ENCODE measurements at regions not wholly inside any gene's neighbourhood (a gene's known extent, or its start where the extent isn't known, plus 50 kb on each side); places are given as distances from the start of the nearest gene placed in this dataset.

DNA sequence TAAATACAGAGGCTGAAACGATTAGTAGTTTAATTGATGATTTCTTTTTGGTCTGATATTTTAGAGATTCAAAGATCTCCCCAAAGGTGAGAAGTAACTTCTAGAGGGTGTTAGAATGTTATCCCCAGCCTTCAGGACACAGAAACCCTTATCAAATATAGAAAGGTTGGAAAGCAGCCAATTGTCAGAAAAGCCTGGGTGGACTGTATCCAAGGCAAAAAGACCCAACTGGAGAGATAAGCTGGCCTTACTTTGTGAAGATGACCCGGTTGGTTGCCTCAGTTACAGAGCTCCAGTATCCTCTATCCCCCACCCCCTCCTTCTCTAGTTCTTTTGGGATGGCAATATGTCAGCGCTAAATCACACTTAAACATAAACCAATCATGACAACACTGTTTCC, 75.7 kb downstream of the GCNT4 start:
- Histone ChIP-seq H3K27ac (ENCODE audit: low read depth in 1 of 2, low read length in 2 of 2) (no peak overlapping the region), H2AFZ (ENCODE audit: insufficient read depth, low read depth, low read length, poor library complexity, severe bottlenecking) (no peak overlapping the region), H3K27me3 (ENCODE audit: control insufficient read depth in 2 of 2, insufficient read depth in 2 of 2, low read length in 2 of 2) (no peaks in the 10 kb centered on the region), H3K4me3 (replicated peaks in 1 of 3; ENCODE audit: low read depth in 2 of 3, low read length in 3 of 3) (no peak overlapping the region), H3K79me2 (ENCODE audit: insufficient read depth, low read length) (no peaks in the 10 kb centered on the region), H3K36me3 (replicated peaks in 1 of 2; ENCODE audit: control insufficient read depth in 1 of 2, insufficient read depth in 2 of 2, low read length in 2 of 2) (no peaks in the 10 kb centered on the region), H3K4me1 (ENCODE audit: control insufficient read depth in 1 of 2, insufficient read depth in 2 of 2, low read length in 2 of 2) (peaks cover 12 to 16% of the 10 kb centered on the region in 2 donors), H3K9ac (ENCODE audit: insufficient read depth, low read length, poor library complexity, severe bottlenecking) (no peak overlapping the region), H3K4me2 (replicated peaks; ENCODE audit: extremely low read depth, low read length, poor library complexity, severe bottlenecking) (no peak overlapping the region), H3K9me3 (replicated peaks in 1 of 2; ENCODE audit: control insufficient read depth in 1 of 2, insufficient read depth in 1 of 2, low read length in 2 of 2) (peaks cover 3 to 4% of the 10 kb centered on the region in 2 donors), H4K20me1 (ENCODE audit: insufficient read depth, low read length) (no peaks in the 10 kb centered on the region)
- TF ChIP-seq CTCF (IDR thresholded peaks at IDR 0.05) = no peak
- no peak overlapping the region for H3K4me3 Mint-ChIP-seq
- peaks cover 20% of the 10 kb centered on the region for H3K4me1 Mint-ChIP-seq
- H3K9me3 Mint-ChIP-seq = peaks cover 3 to 15% (median 9%) of the 10 kb centered on the region in 7 donors
- H3K27ac Mint-ChIP-seq = no peak overlapping the region
- WGBS (ENCODE audit: insufficient coverage) = no CpG with 5 or more reads among the region's 3 CpGs
- no peaks in the 10 kb centered on the region for H3K36me3 Mint-ChIP-seq
- intact Hi-C loops (cut with micrococcal nuclease) = no loop called here
- no peak for DNase-seq
- peaks cover 1 to 3% (median 2%) of the 10 kb centered on the region in 3 donors for H3K27me3 Mint-ChIP-seq (ENCODE audit: low read depth in 3 of 3)

DNA sequence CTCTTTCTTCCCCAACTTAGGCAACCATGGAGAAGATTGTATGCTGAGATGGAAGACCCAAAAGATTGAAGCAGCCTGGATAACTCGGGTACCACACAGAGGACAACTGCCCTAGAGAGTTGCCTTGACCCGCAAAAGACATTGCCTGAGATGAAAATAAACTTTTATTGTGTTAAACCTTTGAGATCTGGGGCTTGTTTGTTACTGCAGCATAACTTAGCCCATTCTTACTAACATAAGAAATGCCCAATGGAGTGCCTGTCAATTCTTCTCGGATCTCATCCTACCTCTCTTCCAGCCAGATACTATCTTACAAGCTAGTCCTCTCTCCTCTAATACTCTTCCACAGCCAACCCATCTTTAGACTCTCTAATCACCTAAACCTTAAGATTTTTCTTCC, 76.8 kb downstream of the GCNT4 start:
- peaks cover 3 to 16% (median 12%) of the 10 kb centered on the region in 7 donors for H3K9me3 Mint-ChIP-seq
- no peaks in the 10 kb centered on the region for H3K79me2 ChIP-seq (ENCODE audit: insufficient read depth, low read length)
- no peak overlapping the region for H3K4me3 Mint-ChIP-seq
- no peak overlapping the region for H3K4me2 ChIP-seq (replicated peaks; ENCODE audit: extremely low read depth, low read length, poor library complexity, severe bottlenecking)
- no peaks in the 10 kb centered on the region for H3K27me3 ChIP-seq (ENCODE audit: control insufficient read depth in 2 of 2, insufficient read depth in 2 of 2, low read length in 2 of 2)
- H3K27me3 Mint-ChIP-seq (ENCODE audit: low read depth in 3 of 3) = peaks cover 1 to 5% (median 2%) of the 10 kb centered on the region in 3 donors
- no peaks in the 10 kb centered on the region for H3K36me3 Mint-ChIP-seq
- no peak overlapping the region for H3K4me3 ChIP-seq (replicated peaks in 1 of 3; ENCODE audit: low read depth in 2 of 3, low read length in 3 of 3)
- no peak for TF ChIP-seq CTCF (IDR thresholded peaks at IDR 0.05)
- H3K9ac ChIP-seq (ENCODE audit: insufficient read depth, low read length, poor library complexity, severe bottlenecking) = no peak overlapping the region
- no peaks in the 10 kb centered on the region for H4K20me1 ChIP-seq (ENCODE audit: insufficient read depth, low read length)
- WGBS (ENCODE audit: insufficient coverage) = 100% methylated on average over 1 of the region's 3 CpGs
- H3K4me1 ChIP-seq (ENCODE audit: control insufficient read depth in 1 of 2, insufficient read depth in 2 of 2, low read length in 2 of 2) = peaks cover 12 to 16% of the 10 kb centered on the region in 2 donors
- peaks cover 3 to 4% of the 10 kb centered on the region in 2 donors for H3K9me3 ChIP-seq (replicated peaks in 1 of 2; ENCODE audit: control insufficient read depth in 1 of 2, insufficient read depth in 1 of 2, low read length in 2 of 2)
- H3K4me1 Mint-ChIP-seq = peaks cover 20% of the 10 kb centered on the region
- H3K36me3 ChIP-seq (replicated peaks in 1 of 2; ENCODE audit: control insufficient read depth in 1 of 2, insufficient read depth in 2 of 2, low read length in 2 of 2) = no peaks in the 10 kb centered on the region
- no peak overlapping the region for H2AFZ ChIP-seq (ENCODE audit: insufficient read depth, low read depth, low read length, poor library complexity, severe bottlenecking)
- intact Hi-C loops (cut with micrococcal nuclease) = no loop called here
- H3K27ac Mint-ChIP-seq = no peak overlapping the region
- DNase-seq = no peak
- no peak overlapping the region for H3K27ac ChIP-seq (ENCODE audit: low read depth in 1 of 2, low read length in 2 of 2)
